HG03521 (cell line): ENCODE measurements at regions not wholly inside any gene's neighbourhood (a gene's known extent, or its start where the extent isn't known, plus 50 kb on each side); places are given as distances from the start of the nearest gene placed in this dataset.

Experiments used
- ATAC-seq: cut with Tn5 transposase; IDR thresholded peaks from one replicate; pipeline ENCODE4 v1.9.1; 2021; ENCODE audit warnings: mild to moderate bottlenecking, moderate library complexity; ENCODE audit not compliant: unreplicated experiment

DNA sequence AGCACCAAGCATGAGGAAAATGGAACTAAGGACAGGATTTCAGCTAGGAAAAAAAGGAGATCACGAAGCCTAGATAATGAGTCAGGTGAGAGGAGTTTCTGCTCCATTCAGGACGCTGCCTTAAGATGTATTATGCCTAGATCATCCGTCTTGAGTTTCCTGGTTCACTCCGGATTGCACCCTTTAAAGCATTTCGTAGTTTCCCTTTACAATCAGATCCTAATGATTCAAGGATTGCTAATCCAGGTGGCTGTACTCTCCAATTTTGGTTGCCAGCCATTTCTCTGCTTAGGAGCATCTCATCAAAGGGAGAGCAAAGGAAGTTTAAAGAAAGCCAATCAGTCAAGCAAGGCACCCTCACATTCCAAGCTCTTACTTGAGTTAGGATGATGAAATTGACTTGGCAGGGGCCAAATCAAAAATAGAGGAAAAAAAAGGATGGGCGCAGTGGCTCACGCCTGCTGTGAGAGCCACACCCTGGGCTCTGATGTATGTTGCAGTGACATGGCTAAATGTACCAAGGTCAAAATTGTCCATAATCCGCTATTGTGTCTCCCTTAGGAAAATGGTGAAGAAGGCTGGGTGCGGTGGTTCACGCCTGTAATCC lies 156.9 kb upstream of the SOD1 start:
- ATAC-seq: no peak

DNA sequence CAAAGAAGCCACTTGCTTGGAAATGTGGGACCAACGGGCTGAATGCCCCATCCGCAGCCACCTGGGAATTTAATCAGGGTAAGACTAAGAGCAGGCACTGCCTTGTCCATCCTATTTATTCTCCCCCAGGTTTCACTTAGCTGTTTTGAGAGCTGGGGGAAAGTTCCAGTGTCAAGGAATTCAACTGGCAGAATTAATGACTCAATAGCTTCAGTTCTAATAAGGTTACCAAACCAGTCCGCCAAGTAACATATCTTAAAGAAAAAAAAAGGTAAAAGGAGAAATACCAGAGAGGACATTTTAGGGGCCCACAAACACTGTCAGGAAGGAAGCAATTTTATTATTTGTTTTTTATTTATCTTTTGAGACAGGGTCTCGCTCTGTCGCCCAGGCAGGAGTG lies 157.6 kb upstream of the SOD1 start:
- ATAC-seq: no peak

DNA sequence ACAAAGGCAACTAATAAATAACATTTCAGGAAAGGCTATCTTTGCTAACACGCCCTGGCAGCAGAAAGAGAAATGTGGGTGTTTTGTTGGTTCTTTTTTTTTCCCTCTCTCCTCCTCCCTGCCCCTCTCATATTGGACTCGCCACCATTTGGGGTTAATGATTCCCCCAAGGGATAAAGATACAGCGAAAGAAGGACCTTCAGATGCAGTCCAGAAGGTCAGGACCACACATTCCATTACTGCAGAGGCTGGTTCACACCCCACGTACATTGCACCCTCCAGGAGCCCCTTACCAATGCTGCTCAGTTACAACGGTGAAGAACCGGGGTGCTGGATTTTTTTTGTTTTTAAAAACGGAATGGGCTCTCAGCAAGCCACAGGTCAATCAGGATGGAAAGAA lies 156.9 kb upstream of the TIAM1 start:
- no peak for ATAC-seq

DNA sequence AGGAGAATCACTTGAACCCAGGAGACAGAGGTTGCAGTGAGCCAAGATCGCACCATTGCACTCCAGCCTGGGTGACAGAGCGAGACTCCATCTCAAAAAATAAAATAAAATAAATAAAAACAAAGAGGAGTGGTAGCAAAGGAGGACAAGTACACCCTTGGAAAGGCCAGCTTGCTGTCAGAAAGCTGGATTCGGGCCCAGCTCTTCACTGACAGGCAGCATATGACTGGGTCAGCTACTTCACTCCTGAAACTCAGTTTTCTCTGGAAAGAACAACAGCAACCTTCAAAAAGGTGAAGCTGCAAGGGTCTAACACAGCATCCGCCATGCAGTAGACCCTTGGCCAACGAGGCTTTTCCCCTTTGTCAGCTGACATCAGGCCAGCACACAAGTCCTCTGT lies 156.0 kb upstream of the TIAM1 start:
- ATAC-seq: no peak

DNA sequence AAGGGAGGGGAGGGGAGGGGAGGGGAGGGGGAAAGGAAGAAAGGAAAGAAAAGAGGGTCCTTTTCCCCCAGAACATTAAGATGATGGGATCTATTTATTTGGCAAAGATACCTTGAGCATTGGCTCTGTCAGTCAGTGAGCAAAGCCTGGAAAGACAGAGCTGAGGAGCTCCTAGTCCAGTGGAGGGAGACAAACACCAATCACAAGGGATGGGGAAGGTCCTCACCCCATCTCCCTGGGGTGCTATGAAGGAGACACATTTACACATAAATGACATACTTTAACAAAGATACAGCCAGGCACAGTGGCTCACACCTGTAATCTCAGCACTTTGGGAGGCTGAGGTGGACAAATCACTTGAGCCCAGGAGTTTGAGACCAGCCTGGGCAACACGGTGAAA lies 154.9 kb upstream of the TIAM1 start:
- ATAC-seq: no peak

DNA sequence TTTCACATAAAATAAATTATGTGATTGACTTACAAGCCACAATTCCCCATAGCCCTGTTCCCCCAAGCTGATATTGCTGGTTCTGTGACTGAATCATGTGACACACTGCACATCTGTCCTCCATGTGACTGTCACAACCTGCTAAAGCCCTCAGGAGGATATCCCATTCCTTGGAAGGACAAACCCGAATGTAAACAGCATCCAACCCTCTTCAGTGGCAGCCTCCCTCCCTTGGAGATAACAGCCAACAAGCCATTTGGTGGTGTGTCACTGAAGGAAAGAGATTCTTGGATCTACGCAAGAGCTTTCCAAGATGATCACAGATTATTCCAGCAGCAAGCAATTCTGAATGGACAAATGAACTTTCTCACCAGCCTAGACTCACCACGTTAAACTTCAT lies 153.9 kb upstream of the TIAM1 start:
- ATAC-seq: no peak

DNA sequence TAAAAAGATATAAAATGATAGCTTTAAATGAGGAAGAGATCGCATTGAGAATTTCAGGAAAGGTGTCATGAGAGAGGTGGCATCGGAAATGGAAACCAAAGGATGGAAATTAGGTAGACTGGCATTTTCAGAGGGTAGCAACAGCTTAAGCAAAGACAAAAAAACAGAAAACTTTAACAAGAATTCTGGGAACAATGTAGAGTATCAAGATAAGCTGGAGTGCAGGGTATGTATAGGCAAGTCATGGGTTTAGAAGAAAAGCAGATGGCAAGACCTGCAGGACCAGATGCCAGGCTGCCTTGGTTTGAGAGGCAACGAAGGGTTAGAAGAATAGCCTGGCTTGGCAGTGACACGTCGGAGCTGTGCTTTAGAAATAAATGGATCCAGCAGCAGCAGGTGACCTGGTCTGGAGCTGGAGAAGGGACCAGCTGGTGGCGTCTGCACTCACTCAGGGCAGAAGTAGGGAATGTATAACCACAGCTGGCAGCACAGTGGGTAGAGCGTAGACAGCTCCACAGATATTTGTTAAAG lies 149.4 kb upstream of the TIAM1 start:
- ATAC-seq: no peak

DNA sequence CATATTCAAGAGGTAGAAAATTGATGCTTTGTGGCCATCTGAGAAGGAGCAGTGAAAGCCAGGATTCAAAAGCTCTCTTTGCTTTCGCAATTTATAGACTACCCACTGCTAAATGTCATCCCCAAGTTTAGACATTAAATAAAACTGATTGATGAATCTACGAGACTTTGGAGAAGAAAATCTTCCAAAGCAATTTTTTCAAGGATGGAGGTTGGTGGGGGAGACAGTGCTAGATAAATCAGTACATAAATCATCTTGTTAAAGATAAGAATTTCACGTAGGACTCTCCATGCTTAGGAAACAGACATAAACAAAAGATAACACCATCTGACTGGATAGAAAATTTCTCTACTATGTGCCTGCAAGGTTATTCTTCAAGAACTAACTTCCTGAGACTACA lies 147.6 kb upstream of the TIAM1 start:
- ATAC-seq: no peak

DNA sequence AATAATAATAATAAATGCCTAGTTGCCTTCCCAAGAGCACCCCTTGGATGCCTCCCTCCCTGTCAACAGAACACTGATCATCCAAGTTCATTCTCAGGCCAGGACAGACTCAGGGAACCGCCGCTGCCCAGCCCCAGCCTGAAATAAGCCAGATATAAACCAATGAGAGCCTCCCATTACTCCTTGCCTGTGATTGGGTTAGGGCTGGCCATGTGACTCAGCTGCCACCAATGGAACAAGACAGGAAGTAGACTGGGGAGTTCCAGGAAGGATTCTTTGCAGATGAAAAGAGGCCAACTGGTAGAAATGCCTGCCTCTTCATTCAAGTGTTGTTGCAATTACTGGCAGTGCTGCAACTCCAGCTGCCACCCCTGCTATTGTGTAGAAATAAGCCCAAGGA lies 146.4 kb upstream of the TIAM1 start:
- no peak for ATAC-seq

DNA sequence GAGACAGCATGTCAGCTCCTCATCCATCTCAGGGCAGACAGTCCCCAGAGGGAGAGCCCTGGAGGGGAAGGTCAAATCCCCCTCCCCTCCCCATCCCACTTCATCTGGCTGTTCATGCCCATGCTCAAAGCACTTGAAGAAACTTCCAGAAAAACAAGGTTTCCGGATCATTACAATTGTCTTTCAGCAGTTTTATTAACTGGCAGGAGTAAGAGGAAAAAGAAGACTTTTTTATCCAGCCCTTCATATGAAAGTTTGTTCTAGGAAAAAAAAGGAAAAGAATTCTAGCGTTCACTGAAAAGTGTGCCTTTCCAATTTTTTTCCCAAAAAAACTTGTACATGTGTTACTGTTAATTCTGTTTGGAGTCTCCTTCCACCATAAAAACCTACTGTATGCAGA lies 145.7 kb upstream of the TIAM1 start:
- no peak for ATAC-seq

DNA sequence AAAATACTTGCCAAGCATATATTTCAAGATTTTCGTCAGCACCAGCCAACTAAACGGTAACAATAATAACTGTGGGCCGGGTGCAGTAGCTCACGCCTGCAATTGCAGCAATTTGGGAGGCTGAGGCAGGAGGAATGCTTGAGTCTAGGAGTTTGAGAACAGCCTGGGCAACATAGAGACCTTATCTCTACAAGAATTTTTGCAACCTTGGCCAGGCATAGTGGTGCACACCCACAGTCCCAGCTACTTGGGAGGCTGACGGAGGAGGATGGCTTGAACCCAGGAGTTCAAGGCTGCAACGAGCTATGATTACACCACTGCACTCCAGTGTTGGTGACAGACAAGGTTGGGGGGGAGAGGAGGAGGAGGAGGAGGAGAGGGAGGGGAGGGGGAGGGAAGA lies 145.0 kb upstream of the TIAM1 start:
- no peak for ATAC-seq

DNA sequence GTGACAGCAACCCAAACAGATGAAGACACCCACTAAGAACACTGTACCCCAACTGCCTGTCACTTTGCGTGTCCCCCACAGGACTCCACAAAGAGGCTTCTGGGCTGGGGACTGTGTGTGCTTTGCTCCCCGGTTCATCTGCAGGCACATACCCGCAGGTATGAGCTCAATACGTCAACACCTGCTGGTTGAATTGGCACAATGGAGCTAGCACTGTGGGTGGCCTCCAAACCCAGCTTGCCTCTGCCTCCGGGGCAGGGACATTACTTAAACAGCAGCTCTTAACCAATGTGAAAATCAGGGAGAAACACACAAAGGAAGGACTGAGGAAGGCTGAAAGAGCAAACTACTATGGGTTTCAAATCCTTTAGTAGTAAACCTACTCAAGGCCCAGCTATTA lies 140.2 kb upstream of the TIAM1 start:
- no peak for ATAC-seq

DNA sequence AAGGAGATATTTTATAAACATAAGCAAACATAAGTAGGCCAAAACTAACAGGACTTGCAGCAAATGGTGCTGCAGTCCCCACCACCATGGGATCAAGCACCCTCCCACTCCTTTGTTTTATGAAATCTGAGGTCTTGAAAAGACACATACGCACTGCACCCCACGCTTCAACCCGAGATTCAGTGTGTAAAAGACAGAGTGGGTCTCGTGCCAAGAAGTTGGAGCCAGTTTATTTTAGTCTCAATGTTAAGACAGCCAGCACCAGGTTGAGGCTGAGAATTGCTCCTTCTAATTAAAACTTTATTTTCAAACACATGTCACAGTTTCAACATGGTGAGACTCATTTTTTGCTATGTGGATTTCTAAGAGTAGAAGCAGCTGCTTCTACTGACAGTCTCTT lies 139.1 kb upstream of the TIAM1 start:
- ATAC-seq: no peak

DNA sequence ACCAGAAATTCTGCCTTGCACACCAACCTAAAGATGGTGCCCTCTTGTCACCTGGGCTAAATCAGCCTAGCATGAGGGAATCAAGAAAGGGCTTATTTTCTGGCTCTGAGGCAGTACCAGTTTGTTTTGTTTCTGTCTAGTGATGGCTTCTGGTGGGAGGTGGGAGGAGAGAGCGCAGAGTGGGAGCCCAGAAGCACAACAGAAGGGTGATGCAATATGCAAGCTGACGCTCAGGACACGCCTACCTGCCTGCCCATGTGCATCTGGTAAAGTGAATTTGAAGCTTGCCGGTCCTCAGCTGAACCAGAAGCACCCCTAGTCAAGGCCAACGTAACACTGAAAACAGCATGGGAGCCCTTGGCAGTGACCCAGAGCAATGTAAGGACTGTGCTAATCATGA lies 138.4 kb upstream of the TIAM1 start:
- no peak for ATAC-seq

DNA sequence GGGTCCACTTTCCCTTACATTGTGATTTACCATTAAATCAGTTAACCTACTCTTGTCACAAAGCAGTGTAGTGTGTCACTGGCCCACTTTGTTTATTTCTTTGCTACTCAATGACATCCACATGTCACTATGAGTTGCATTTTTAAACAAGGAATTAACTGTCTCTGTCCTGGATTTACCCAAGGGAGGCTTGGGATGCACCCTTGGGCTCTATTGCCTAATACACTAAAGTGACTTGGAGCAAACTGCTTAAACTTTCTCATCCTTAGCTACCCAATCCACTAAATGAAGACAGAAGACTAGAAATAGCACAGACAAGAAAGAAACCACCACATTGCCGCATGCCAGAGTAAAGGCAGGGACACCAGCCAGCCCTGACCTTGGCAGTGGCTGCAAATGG lies 136.2 kb upstream of the TIAM1 start:
- ATAC-seq: no peak

DNA sequence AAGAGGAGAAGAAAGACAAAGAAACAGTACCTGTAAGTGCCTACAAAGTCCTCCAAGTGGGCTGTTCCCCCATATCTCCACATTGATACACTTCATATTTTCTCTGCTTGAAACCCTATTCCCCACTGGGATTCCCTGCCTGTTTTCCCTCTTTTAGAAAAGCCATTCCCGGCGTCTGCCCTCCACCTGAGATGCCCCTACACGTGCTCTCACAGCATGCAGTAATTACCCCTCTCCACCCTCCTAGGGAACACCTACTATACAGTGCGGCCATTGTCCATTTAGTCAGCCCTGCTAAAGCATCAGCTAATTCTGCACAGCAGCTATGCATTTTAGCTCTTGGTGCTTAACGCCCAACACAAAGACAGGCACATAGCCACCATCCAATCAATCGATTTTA lies 135.7 kb upstream of the TIAM1 start:
- no peak for ATAC-seq

DNA sequence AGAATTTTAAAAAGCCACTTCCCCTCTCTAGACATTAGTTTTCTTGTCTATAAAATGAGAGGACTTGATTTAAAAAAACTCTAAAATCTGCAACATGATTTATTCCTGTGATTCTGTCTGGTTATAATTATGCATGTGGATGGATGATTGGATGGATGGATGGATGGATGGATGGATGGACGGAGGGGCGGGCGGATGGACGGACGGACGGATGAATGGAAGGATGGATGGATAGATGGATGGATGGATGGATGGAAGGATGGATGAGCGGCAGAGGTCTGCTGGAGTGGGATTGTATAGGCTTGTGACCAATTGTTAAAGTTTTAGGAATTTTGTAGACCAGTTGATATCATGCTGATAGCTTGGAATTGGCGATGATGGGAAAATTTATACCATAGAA lies 135.2 kb upstream of the TIAM1 start:
- ATAC-seq: no peak

DNA sequence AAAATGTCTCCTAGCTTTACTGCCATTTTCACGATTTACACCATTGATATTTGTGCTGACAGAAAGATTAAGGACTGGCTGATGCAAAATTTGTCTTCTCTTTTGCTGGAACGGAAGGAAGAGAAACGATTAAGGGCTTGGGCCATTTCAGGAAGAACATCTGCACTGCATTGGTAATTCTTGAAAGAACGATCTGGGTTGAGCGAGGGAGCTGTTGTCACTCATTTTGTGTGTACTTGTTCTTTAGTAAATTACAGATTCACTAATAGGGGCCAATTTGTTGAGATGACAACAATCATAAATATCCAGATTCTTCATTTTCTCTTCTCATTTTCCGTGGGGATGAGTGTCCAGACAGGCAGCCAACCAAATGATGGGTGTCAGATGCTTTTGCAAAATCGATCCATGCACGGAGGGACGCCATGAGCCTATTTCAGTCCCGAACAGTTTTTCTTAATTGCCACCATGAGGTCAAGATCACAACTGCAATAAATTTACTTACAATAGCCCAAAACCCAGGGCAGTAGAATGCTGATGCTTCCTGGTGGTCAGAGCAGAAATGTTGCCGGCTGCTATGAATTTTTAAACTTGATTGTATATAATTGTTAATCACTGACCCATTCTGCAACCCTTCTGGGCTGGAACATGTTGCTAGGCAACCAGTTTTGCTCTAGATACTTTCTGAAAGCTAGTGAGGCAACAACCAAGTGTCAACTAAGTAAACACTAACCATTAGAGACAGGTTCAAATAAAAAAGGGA lies 132.4 kb upstream of the TIAM1 start:
- ATAC-seq: no peak

DNA sequence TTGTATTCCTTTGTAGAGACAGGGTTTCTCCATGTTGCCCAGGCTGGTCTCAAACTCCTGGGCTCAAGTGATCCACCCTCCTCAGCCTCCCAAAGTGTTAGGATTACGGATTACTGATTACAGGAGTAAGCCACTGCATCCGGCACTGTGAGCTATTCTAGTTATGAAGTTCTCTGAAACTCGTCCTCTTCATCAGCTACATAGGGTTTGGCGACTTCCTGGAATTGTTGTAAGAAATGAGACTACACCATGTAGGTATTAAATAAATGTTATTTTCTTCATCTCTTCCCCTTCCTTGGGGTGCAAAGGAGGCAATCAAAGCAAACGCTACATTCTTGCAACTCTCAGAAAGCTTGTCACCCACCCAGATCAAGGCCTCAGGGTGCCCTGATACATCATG lies 131.2 kb upstream of the TIAM1 start:
- ATAC-seq: no peak

DNA sequence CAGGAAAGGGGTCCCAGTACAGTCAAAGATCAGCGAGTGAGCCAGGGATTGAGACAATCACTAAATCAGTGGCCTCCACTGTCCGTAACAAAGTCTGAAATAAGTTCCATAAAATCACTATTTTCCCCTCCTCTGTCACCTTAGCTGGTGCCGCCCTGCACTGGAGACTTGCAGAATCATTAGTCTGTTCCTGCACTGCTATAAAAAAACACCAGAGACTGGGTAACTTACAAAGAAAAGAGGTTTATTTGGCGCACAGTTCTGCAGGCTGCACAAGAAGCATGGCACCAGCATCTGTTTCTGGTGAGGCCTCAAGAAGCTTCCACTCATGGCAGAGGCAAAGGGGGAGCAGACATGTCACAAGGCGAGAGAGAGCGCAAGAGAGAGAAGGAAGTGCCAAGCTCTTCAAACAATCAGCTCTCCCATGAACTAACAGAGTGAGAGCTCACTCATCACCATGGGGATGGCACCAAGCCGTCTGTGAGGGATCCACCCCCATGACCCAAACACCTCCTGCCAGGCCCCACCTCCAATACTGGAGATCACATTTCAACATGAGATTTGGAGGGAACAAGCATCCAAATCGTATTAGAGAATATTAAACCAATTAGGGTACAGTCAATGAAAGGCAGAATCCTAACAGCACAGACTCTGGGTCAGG lies 129.8 kb upstream of the TIAM1 start:
- no peak for ATAC-seq

DNA sequence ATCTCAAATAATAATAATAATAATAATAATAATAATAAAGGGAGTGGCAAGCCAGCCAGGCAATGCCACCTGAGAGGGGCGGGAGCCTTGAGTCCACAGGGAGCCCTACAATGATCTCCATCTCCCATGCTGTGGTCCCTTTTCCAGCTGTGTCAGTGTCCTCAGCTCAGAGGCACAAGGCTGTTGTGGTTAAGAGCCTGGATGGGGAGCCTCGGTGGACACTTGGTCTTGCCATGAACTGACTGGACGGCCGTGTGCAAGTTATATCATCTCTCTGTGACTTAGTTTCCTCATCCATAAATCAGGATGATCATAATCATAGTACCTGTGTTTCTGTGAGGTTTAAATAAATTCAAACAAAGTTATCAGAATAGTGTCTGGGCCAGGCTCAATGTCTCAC lies 127.8 kb upstream of the TIAM1 start:
- no peak for ATAC-seq
